Loucy (cell line): ENCODE measurements at regions not wholly inside any gene's neighbourhood (a gene's known extent, or its start where the extent isn't known, plus 50 kb on each side); places are given as distances from the start of the nearest gene placed in this dataset.

Experiments used
- CTCF ChIP-seq: fragments of 200-600 bp; sonication (generic); conservative IDR thresholded peaks from 2 replicates; pipeline ENCODE4 v1.5.1; 2014; ENCODE audit warnings: mild to moderate bottlenecking, antibody characterized with exemption, low read length
- EZH2phosphoT487 ChIP-seq: fragments of 200-600 bp; IDR thresholded peaks from 2 replicates; pipeline ENCODE4 v1.6.1; 2018; ENCODE audit warnings: antibody characterized with exemption, mild to moderate bottlenecking, moderate library complexity, borderline replicate concordance

GRCh38 chr11:10633261-10633660, 60.3 kb downstream of the IRAG1 start:
- TF ChIP-seq CTCF = no peak
- no peak for TF ChIP-seq EZH2phosphoT487
